Trophoblast cell (in vitro differentiated cells and primary cell): ENCODE measurements at regions not wholly inside any gene's neighbourhood (a gene's known extent, or its start where the extent isn't known, plus 50 kb on each side); places are given as distances from the start of the nearest gene placed in this dataset.

Source experiments
- DNase-seq, 2 donors: peaks; one replicate each; pipeline ENCODE4 v3.0.0-alpha.2; 2016
- H2AFZ ChIP-seq: 2 replicates; pipeline ENCODE4 v1.6.1; 2013; ENCODE audit warnings: low read length, moderate library complexity, mild to moderate bottlenecking; ENCODE audit not compliant: insufficient read depth, poor library complexity
- H2AK5ac ChIP-seq: 2 replicates; pipeline ENCODE4 v1.6.1; 2013; ENCODE audit warnings: mild to moderate bottlenecking, low read length
- H2BK120ac ChIP-seq: 2 replicates; pipeline ENCODE4 v1.6.1; 2013; ENCODE audit warnings: low read length, mild to moderate bottlenecking, moderate library complexity; ENCODE audit not compliant: insufficient read depth, poor library complexity
- H2BK12ac ChIP-seq: 2 replicates; pipeline ENCODE4 v1.6.1; 2013; ENCODE audit warnings: mild to moderate bottlenecking, low read length, moderate library complexity
- H2BK5ac ChIP-seq: 2 replicates; pipeline ENCODE4 v1.6.1; 2013; ENCODE audit warnings: low read length, low read depth, moderate library complexity, mild to moderate bottlenecking; ENCODE audit not compliant: poor library complexity
- H3K14ac ChIP-seq: 2 replicates; pipeline ENCODE4 v1.6.1; 2013; ENCODE audit warnings: mild to moderate bottlenecking, low read length
- H3K18ac ChIP-seq: 2 replicates; pipeline ENCODE4 v1.6.1; 2013; ENCODE audit warnings: mild to moderate bottlenecking, low read length
- H3K23ac ChIP-seq: 2 replicates; pipeline ENCODE4 v1.6.1; 2013; ENCODE audit warnings: low read length
- H3K27ac ChIP-seq: 2 replicates; pipeline ENCODE4 v1.5.1; 2013; ENCODE audit warnings: low read depth, mild to moderate bottlenecking, inconsistent platforms, low read length, moderate library complexity
- H3K27me3 ChIP-seq: 2 replicates; pipeline ENCODE4 v1.6.1; 2013; ENCODE audit warnings: inconsistent platforms, mild to moderate bottlenecking, low read length, moderate library complexity; ENCODE audit not compliant: insufficient read depth
- H3K36me3 ChIP-seq, 2 experiments: 1 replicate in 1 of 2; 2 replicates in 1 of 2; pipeline ENCODE4 v1.6.1; 2013; ENCODE audit warnings: low read length in 2 of 2, mild to moderate bottlenecking in 2 of 2, moderate library complexity in 1 of 2; ENCODE audit not compliant: insufficient read depth in 2 of 2, control insufficient read depth in 1 of 2
- H3K4ac ChIP-seq: 2 replicates; pipeline ENCODE4 v1.6.1; 2013; ENCODE audit warnings: low read depth, mild to moderate bottlenecking, low read length, moderate library complexity
- H3K4me1 ChIP-seq, 2 experiments: 1 replicate in 1 of 2; 2 replicates in 1 of 2; pipeline ENCODE4 v1.6.1; 2013; ENCODE audit warnings: low read length in 2 of 2, mild to moderate bottlenecking in 2 of 2, moderate library complexity in 1 of 2; ENCODE audit not compliant: insufficient read depth in 2 of 2, control insufficient read depth in 1 of 2
- H3K4me2 ChIP-seq: 2 replicates; pipeline ENCODE4 v1.6.1; 2013; ENCODE audit warnings: inconsistent platforms, mild to moderate bottlenecking, low read length, moderate library complexity
- H3K4me3 ChIP-seq: 2 replicates; pipeline ENCODE4 v1.5.1; 2013; ENCODE audit warnings: mild to moderate bottlenecking, low read depth, low read length, inconsistent platforms
- H3K79me1 ChIP-seq: one replicate; pipeline ENCODE4 v1.6.1; 2013; ENCODE audit warnings: low read length
- H3K79me2 ChIP-seq: 2 replicates; pipeline ENCODE4 v1.6.1; 2013; ENCODE audit warnings: low read length, mild to moderate bottlenecking; ENCODE audit not compliant: control insufficient read depth, insufficient read depth, poor library complexity
- H3K9ac ChIP-seq: 2 replicates; pipeline ENCODE4 v1.6.1; 2013; ENCODE audit warnings: mild to moderate bottlenecking, low read length
- H3K9me3 ChIP-seq: 2 replicates; pipeline ENCODE4 v1.6.1; 2013; ENCODE audit warnings: low read depth, mild to moderate bottlenecking, control low read depth, inconsistent platforms, low read length; ENCODE audit not compliant: insufficient read depth
- H4K12ac ChIP-seq: 2 replicates; pipeline ENCODE4 v1.6.1; 2013; ENCODE audit warnings: low read depth, mild to moderate bottlenecking, low read length, moderate library complexity
- H4K8ac ChIP-seq: 2 replicates; pipeline ENCODE4 v1.6.1; 2013; ENCODE audit warnings: low read depth, mild to moderate bottlenecking, low read length, moderate library complexity
- H4K91ac ChIP-seq: one replicate; pipeline ENCODE4 v1.6.1; 2013; ENCODE audit warnings: low read depth, mild to moderate bottlenecking, low read length, moderate library complexity
- WGBS: extraction: QIAGEN DNeasy Blood & Tissue Kit; methylation state at CpG from one replicate; pipeline ENCODE4 v1.1.7; 2013; ENCODE audit warnings: missing lambda C conversion rate; ENCODE audit not compliant: insufficient read length, insufficient coverage; ENCODE audit errors: extremely low coverage; 5-methylcytosine and 5-hydroxymethylcytosine counted together

GRCh38 chrX:84709987-84710386, 207.7 kb upstream of the HDX start:
- Histone ChIP-seq H3K27me3 (no peaks in the 10 kb centered on the region), H2BK120ac (no peak overlapping the region), H3K79me1 (no peaks in the 10 kb centered on the region), H3K79me2 (no peaks in the 10 kb centered on the region), H3K4me3 (no peak overlapping the region), H4K12ac (no peak overlapping the region), H3K27ac (no peak overlapping the region), H3K23ac (no peak overlapping the region), H3K9me3 (no peaks in the 10 kb centered on the region), H2AK5ac (no peak overlapping the region), H3K18ac (no peak overlapping the region), H2BK5ac (no peak overlapping the region), H3K36me3 (no peaks in the 10 kb centered on the region), H4K91ac (no peak overlapping the region), H2AFZ (no peak overlapping the region), H3K4me2 (no peak overlapping the region), H3K9ac (no peak overlapping the region), H2BK12ac (no peak overlapping the region), H3K14ac (no peak overlapping the region), H3K4ac (no peak overlapping the region), H4K8ac (no peak overlapping the region), H3K4me1 (peaks cover 3% of the 10 kb centered on the region in 2 experiments)
- no CpG with 5 or more reads among the region's 2 CpGs for WGBS
- no peak for DNase-seq

GRCh38 chrX:84710611-84711010, 208.4 kb upstream of the HDX start:
- Histone ChIP-seq H3K79me1 (no peaks in the 10 kb centered on the region), H3K27ac (no peak overlapping the region), H3K27me3 (no peaks in the 10 kb centered on the region), H3K4me3 (no peak overlapping the region), H2AK5ac (no peak overlapping the region), H4K8ac (no peak overlapping the region), H3K18ac (no peak overlapping the region), H3K9ac (no peak overlapping the region), H2BK120ac (no peak overlapping the region), H3K23ac (no peak overlapping the region), H2BK12ac (no peak overlapping the region), H3K36me3 (no peaks in the 10 kb centered on the region), H3K9me3 (no peaks in the 10 kb centered on the region), H4K12ac (no peak overlapping the region), H3K79me2 (no peaks in the 10 kb centered on the region), H3K14ac (no peak overlapping the region), H3K4ac (no peak overlapping the region), H3K4me2 (no peak overlapping the region), H3K4me1 (peaks cover 3% of the 10 kb centered on the region in 2 experiments), H4K91ac (no peak overlapping the region), H2AFZ (no peak overlapping the region), H2BK5ac (no peak overlapping the region)
- DNase-seq = no peak
- no CpG with 5 or more reads among the region's 3 CpGs for WGBS

- Histone ChIP-seq H3K36me3 (no peaks in the 10 kb centered on the region), H4K91ac (no peak overlapping the region), H3K4me3 (no peak overlapping the region), H3K27ac (no peak overlapping the region), H3K4me2 (no peak overlapping the region), H3K18ac (no peak overlapping the region), H4K12ac (no peak overlapping the region), H2BK120ac (no peak overlapping the region), H2BK12ac (no peak overlapping the region), H2AFZ (no peak overlapping the region), H3K4ac (no peak overlapping the region), H3K79me1 (no peaks in the 10 kb centered on the region), H4K8ac (no peak overlapping the region), H2BK5ac (no peak overlapping the region), H3K79me2 (no peaks in the 10 kb centered on the region), H3K27me3 (no peaks in the 10 kb centered on the region), H3K23ac (no peak overlapping the region), H3K4me1 (peaks cover 3% of the 10 kb centered on the region in 2 experiments), H2AK5ac (no peak overlapping the region), H3K9ac (no peak overlapping the region), H3K14ac (no peak overlapping the region), H3K9me3 (no peaks in the 10 kb centered on the region)
- WGBS = no CpG with 5 or more reads among the region's 2 CpGs
- DNase-seq = no peak
These were observed 210.4 kb upstream of the HDX start for GRCh38 chrX:84712621-84713020.

- no peak overlapping the region for H3K18ac ChIP-seq
- no peaks in the 10 kb centered on the region for H3K27me3 ChIP-seq
- WGBS = no CpG with 5 or more reads among the region's 4 CpGs
- no peak overlapping the region for H3K9ac ChIP-seq
- H3K27ac ChIP-seq = no peak overlapping the region
- H2AFZ ChIP-seq = no peak overlapping the region
- DNase-seq = no peak
- H2BK12ac ChIP-seq = no peak overlapping the region
- H2BK120ac ChIP-seq = no peak overlapping the region
- no peak overlapping the region for H2AK5ac ChIP-seq
- H3K9me3 ChIP-seq = no peaks in the 10 kb centered on the region
- H3K14ac ChIP-seq = no peak overlapping the region
- no peak overlapping the region for H3K23ac ChIP-seq
- no peak overlapping the region for H4K8ac ChIP-seq
- no peak overlapping the region for H4K91ac ChIP-seq
- H3K79me2 ChIP-seq = no peaks in the 10 kb centered on the region
- H4K12ac ChIP-seq = no peak overlapping the region
- H2BK5ac ChIP-seq = no peak overlapping the region
- H3K4ac ChIP-seq = no peak overlapping the region
- no peak overlapping the region for H3K4me2 ChIP-seq
- no peak overlapping the region for H3K4me3 ChIP-seq
- no peaks in the 10 kb centered on the region for H3K36me3 ChIP-seq
- H3K4me1 ChIP-seq = peaks cover 3% of the 10 kb centered on the region in 2 experiments
- H3K79me1 ChIP-seq = no peaks in the 10 kb centered on the region
These were observed 213.1 kb upstream of the HDX start for GRCh38 chrX:84715315-84715714.
